GM06990 (cell line): ENCODE measurements at regions not wholly inside any gene's neighbourhood (a gene's known extent, or its start where the extent isn't known, plus 50 kb on each side); places are given as distances from the start of the nearest gene placed in this dataset.

ENCODE experiments used
- DNase-seq: peaks from one replicate; pipeline ENCODE4 v3.0.0-alpha.2; 2011; ENCODE audit not compliant: insufficient read length; ENCODE audit errors: extremely low read depth
- H3K27me3 ChIP-seq: replicated peaks from 2 replicates; pipeline ENCODE4 v1.6.0; 2011; ENCODE audit warnings: low read length; ENCODE audit not compliant: control insufficient read depth, insufficient read depth
- H3K36me3 ChIP-seq: 2 replicates; pipeline ENCODE4 v1.5.1; 2011; ENCODE audit warnings: low read length; ENCODE audit not compliant: control insufficient read depth, insufficient read depth
- H3K4me3 ChIP-seq: replicated peaks from 2 replicates; pipeline ENCODE4 v1.5.1; 2011; ENCODE audit warnings: low read depth, mild to moderate bottlenecking, control low read depth, low read length
- TF ChIP-seq, protein P1 (sequence below): IDR thresholded peaks from 2 replicates; pipeline ENCODE4 v1.5.1; 2011; ENCODE audit warnings: low read length, control low read depth, mild to moderate bottlenecking, inconsistent platforms; ENCODE audit not compliant: insufficient read depth, poor library complexity, severe bottlenecking

DNA sequence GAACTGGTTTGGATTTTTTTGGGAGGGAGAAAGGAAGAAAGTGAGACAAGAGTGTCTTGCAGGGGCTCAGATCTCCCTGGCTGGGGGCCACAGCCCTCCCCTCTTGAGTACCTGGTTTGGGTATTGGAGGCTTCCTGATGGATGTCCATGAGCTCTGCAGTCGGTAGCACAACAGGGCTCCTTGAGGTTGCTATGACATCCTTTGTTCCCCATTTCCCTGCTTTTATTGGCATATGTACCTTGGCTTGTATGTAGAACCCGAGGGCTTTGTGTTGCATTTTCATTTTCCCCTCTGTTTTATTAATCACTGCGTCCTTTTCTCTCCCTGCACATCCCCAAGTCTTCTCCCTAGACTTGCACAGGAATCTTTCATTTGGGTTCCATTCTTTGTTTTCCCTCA is 355.5 kb upstream of the TSHZ2 start:
- Histone ChIP-seq H3K27me3 (no peaks in the 10 kb centered on the region), H3K36me3 (no peaks in the 10 kb centered on the region), H3K4me3 (no peak overlapping the region)
- no peak for DNase-seq
- TF ChIP-seq, protein P1, sequence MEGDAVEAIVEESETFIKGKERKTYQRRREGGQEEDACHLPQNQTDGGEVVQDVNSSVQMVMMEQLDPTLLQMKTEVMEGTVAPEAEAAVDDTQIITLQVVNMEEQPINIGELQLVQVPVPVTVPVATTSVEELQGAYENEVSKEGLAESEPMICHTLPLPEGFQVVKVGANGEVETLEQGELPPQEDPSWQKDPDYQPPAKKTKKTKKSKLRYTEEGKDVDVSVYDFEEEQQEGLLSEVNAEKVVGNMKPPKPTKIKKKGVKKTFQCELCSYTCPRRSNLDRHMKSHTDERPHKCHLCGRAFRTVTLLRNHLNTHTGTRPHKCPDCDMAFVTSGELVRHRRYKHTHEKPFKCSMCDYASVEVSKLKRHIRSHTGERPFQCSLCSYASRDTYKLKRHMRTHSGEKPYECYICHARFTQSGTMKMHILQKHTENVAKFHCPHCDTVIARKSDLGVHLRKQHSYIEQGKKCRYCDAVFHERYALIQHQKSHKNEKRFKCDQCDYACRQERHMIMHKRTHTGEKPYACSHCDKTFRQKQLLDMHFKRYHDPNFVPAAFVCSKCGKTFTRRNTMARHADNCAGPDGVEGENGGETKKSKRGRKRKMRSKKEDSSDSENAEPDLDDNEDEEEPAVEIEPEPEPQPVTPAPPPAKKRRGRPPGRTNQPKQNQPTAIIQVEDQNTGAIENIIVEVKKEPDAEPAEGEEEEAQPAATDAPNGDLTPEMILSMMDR = no peak

DNA sequence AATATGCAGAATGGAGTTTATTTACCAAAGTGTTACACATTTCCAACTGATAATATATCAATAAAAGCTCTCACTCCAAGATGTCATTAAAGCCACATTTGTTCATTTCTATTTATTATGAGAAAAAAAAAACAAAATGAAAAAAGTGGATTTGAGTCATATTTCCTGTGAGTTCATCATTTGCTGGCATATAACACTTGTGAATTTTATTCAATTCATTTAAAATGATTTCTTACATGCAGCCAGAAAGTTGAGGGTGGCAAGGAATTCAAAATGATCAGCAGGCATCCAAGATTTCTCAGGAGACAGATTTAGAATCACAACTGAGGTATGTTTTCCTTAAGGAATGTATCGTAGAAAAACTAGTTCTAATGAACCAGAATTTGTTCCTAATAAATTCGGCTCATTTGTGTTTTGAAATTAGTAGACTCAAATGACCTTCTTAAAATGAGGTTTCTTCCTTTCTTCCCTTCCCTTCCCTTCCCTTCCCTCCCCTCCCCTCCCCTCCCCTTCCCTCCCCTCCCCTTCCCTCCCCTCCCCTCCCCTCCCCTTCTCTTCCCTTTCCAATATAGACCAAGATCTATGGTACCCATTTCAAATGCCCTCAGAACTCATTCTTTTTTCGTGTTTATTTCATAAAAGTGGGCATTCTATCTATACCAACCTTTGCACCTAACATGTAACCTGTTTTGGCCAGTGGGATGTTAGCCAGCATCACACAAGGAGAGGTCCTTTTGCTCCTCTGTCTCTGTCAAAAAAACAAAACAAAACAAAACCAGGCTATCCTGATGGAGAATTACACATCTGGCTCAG is 357.9 kb upstream of the TSHZ2 start:
- H3K36me3 ChIP-seq = no peaks in the 10 kb centered on the region
- no peak for DNase-seq
- TF ChIP-seq, protein P1 = no peak
- no peaks in the 10 kb centered on the region for H3K27me3 ChIP-seq
- H3K4me3 ChIP-seq = no peak overlapping the region

DNA sequence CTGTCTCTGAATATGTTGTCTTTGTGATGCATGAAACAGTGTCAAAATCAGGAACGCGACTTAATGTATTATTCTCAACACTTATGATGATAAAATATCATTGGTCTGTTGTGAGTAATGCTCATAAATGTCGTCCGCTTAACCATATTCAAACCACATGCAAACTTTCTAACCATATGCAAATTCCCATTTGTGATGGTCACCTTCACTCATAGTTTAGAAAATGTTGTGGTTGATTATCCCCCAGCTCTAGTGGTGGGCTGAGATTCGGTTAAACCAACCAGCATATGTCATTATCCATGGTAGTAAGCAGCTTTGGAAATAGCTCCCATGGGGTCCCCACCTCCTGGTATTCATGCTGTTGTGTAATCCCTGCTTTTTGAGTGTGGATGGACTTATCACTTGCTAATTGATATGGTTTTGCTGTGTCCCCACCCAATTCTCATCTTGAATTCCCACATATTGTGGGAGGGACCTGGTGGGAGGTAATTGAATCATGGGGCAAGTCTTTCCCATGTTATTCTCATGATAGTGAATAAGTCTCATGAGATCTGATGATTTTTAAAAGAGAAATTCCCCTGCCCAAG is 360.0 kb upstream of the TSHZ2 start:
- Histone ChIP-seq H3K36me3 (no peaks in the 10 kb centered on the region), H3K4me3 (no peak overlapping the region), H3K27me3 (no peaks in the 10 kb centered on the region)
- TF ChIP-seq, protein P1 = no peak
- DNase-seq = no peak

DNA sequence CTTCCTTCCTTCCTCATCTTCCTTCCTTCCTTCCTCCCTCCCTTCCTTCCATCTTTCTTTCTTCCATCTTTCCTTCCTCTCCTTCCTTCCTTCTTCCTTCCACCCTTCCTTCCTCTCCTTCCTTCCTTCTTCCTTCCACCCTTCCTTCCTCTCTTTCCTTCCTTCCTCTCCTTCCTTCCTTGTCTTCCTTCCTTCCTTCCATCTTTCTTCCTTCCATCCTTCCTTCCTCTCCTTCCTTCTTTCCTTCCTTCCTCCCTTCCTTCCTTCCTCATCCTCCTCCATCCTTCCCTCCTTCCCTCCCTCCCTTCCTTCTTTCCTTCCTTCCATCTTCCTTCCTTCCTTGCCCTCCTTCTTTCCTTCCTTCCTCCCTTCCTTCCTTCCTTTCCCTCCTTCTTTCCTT is 361.4 kb upstream of the TSHZ2 start:
- H3K4me3 ChIP-seq = no peak overlapping the region
- H3K27me3 ChIP-seq = no peaks in the 10 kb centered on the region
- no peaks in the 10 kb centered on the region for H3K36me3 ChIP-seq
- DNase-seq = no peak
- TF ChIP-seq, protein P1 = no peak

DNA sequence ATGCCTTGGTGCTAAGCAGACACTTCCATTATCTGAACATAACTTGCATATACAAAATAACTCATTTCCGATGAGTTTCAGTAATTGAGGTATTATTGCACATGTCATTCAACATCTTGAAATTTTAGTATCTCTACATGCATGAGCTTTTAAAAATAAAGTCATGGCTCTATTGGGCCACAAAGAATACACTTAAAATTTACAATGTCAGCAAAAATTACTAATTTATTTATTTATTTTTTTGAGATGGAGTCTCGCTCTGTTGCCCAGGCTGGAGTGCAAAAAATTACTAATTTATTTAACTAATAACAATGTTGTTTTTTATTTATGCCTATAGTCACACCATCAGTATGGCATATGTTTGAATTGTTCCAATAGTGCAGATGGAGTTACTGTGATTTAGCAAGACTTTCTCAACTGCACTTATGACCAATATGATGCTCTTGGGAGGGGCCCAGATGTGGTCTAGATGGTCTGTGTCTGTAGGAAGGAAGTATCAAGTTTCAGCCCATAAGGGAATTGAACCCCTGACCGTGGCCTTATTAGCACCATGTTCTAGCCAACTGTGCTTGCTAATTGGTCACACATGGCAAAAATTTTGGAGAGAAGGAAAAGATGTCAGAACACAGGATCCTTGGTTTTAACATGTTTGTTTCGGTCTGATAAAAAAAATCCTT is 370.7 kb upstream of the TSHZ2 start:
- no peaks in the 10 kb centered on the region for H3K27me3 ChIP-seq
- DNase-seq = no peak
- H3K36me3 ChIP-seq = no peaks in the 10 kb centered on the region
- TF ChIP-seq, protein P1 = no peak
- H3K4me3 ChIP-seq = no peak overlapping the region
